AG08395 (cell line): ENCODE measurements at regions not wholly inside any gene's neighbourhood (a gene's known extent, or its start where the extent isn't known, plus 50 kb on each side); places are given as distances from the start of the nearest gene placed in this dataset.
"Not testable (repeated sequence)": the region's sequence is repeated elsewhere in the genome, so short reads cannot be mapped to it uniquely, and the experiment has no call there.

Source experiments
- DNase-seq: peaks from one replicate; pipeline ENCODE4 v3.0.0; 2012; ENCODE audit warnings: mixed read lengths, low spot score

DNA sequence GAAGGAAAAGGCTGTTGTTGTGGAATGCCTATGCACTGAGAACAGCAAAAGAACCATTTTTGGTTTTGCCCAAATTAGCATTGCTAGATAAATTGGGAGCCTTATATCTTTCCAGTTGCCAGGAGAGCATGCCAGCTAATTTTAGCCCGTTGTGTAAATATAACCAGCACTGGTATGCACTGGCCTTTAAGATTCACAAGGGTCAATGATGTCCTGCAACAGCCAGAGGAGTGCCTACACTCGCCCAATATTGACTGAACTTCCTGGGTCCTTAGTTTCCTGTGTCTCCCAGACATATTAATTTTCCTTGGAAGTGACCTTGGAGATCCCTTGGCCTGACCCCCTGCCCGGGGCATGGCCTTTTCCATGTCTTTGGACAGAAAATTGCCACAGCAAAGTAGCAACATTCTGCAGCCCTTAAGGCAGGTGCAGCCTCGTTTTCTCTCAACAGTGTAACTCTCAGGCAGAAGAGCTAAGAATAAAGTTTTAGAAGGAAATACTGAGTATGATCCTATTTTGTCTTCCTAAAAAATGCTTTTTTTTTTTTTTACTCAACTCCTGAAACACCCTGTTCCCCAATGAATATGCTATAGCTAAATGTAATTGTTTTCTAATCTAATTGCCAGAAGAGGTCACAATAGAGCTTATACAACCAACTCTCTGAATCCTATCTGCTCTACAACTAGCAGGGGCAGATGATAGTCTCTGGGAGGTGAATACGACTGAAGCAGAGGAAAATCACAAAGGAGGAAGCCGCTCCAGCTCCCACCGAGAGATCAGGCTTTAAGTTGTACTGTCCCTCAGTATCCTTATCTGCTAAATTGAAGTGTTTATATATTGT, 131.9 kb upstream of the PCGF5 start:
- DNase-seq: peak; percentile 56

DNA sequence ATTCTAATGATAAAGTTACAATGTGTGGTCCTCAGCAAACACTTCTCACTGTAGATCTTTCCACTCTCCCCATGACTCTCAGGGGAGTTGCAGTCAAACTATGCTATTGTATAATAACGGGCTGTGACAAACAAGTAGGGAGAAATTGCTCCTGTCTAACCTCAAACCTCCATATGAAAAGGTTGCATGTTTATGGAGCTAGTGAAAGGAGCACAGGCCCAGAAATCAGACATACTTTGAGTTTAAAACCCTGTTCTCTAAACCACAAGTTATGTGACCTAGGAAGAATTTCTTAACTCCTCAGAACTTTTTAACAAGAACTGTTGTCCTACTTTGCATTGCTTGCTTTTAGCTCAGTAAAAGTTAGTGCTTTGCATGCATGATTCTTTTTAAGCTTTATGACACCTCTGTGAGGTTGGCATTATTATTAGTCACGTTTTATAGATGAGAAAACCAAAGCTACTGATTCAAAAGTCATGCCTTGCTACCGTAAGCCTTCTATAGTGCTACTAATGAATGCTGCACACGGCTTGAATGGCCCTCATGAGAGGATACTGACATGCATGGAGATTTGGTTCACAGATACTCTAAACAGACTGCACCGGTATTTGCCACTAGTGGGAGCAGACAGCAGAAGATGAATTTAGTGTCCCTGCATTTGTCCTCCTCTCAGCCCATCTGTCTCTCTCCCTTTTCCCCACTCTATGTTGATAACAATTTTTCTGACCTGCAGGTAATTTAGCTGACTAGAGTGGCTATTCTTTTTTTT, 129.5 kb upstream of the PCGF5 start:
- DNase-seq: peak; percentile 14

DNA sequence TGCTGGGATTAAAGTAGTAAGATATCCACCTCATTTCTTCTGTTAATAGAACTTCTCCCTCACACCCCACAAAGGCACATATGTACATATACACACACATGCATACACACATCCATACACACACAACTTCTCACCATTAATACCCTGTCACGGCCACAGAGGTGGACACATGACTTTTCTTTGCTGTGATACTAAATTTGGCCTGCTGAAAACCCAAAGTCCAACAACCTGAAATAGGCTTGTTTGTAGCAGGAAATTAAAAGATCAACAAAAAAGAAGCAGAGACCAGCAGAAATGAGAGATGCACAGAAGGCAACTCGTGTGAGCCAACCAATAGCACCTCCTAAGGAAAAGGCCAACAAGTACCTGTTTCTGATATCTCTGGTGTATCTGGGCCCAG, 128.7 kb upstream of the PCGF5 start:
- no peak for DNase-seq

DNA sequence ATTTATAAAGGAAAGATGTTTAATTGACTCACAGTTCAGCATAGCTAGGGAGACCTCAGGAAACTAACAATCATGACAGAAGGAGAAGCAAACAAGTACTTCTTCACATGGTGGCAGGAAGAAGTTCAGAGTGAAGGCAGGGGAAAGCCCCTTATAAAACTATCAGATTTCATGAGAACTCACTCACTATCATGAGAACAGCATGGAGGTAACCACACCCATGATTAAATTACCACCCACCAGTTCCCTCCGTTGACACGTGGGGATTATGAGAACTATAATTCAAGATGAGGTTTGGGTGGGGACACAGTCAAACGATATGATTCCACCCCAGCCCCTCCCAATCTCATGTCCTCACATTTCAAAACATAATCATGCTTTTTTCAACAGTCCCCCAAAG, 124.2 kb upstream of the PCGF5 start:
- DNase-seq: no peak

DNA sequence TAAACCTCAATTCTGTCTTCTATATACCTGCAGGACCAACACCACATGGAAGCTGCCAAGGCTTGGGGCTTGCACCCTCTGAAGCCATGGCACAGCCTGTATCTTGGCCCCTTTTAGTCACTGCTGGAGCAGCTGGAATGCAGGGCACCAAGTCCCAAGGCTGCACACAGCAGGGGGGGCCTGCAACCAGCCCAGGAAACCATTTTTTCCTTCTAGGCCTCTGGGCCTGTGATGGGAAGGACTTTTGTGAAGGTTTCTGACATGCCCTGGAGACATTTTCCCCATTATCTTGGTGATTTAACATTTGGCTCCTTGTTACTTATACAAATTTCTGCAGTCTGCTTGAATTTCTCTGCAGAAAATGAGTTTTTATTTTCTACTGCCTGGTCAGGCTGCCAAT, 123.2 kb upstream of the PCGF5 start:
- DNase-seq: no peak

DNA sequence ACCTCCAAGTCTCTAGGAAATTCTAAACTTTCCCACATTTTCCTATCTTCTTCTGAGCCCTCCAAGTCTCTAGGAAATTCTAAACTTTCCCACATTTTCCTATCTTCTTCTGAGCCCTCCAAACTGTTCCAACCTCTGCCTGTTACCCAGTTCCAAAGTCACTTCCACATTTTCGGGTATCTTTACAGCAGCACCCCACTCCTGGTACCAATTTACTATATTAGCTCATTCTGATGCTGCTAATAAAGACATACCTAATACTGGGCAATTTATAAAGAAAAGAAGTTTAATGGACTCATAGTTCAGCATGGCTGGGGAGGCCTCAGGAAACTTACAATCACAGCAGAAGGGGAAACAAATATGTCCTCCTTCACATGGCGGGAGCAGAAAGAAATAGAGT, 122.4 kb upstream of the PCGF5 start:
- not testable (repeated sequence) for DNase-seq

DNA sequence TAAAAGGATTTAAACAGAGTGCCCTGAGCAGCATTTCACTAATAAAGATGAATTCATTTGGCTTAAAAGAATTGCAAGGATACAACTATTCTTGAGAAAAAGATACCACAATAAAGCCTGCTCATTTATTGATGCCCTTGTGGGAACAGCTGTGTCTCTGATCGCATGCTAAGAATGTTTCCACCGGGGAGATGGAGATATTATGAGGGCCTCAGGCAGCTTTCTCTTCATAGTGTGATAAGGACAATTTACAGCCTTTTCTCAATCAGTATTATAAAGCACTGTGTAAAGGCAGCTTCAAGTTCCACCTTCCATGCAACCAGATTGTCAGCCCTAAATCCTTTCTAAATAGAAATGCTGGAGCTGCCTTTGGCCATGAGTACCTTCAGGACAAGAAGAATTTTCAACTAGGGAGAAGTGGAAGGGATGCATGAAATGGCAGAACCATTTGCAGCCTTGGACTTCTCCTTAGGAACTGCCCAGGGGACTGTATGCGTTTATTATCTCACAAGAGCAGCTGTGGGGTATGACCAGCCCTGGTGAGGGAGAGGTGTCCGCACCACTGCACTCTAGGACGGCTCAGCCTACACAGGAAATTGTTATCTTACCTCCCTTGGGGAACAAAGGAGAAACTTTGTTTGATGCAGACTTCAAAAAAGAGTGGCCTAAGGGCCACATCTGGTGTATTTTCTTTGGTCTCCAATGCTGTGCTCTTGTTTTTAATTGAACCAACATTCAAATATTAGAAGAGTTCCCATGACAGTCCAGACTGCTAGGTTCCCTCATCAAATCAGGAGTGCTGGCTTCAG, 116.9 kb upstream of the PCGF5 start:
- no peak for DNase-seq

DNA sequence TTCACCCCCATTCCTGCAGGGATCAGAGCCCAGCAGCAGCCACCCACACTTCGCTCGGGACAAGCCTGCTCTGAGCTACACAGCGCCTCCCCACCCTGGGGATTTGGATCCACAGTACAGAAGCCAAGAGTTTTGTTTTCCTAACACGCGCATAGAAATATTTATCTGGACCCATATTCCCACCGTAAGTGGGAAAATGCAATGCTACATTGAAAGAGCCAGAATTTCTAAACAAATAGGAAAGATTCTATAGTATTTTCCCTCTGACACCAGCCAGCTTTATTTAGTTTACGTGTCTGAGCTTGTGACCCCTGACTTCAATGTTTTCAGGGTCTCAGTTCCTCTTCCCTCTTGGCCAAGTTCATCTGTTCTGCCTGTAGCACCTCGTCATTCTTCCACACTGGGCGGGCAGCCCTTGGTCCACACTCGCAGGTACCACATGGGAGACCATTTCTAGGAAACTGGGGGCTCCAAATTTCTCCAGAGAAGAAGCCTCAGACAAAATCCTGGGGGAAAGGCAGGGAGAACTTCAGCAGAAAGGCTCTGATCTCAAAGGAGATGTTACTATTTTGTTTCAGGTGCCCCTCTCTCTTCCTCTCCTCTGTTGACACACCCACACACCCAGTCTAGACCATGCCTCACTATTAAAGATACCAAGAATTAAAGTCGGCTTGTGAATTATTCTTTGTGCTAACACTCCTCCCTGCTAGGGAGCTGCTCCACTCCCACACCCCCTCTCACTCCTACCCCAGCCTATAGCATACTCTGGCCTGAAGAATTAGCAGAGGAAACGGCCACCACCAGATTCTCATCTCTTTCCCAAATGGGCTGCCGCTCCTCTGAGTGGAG, 116.0 kb upstream of the PCGF5 start:
- DNase-seq: no peak

DNA sequence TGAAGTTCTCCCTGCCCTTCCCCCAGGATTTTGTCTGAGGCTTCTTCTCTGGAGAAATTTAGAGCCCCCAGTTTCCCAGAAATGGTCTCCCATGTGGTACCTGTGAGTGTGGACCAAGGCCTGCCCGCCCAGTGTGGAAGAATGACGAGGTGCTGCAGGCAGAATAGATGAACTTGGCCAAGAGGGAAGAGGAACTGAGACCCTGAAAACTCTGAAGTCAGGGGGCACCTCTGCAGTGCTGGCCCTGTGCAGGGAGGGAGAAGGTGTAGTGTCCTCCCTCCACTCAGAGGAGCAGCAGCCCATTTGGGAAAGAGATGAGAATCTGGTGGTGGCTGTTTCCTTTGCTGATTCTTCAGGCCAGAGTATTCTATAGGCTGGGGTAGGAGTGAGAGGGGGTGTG, 115.2 kb upstream of the PCGF5 start:
- DNase-seq: no peak

DNA sequence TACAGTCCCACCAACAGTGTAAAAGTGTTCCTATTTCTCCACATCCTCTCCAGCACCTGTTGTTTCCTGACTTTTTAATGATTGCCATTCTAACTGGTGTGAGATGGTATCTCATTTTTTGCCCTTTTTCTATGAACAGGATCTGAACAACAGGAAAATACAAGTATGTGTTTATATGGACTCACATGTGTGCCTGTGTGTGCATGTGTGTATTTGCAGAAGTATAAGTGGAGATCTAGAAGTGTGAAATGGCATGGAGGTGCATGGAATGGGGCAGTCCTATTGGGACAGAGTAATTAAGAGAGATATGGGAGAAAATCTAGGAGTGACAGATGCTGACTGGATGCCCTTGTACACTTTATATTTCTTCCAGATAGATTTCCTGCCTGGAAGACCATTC, 111.6 kb upstream of the PCGF5 start:
- DNase-seq: no peak

DNA sequence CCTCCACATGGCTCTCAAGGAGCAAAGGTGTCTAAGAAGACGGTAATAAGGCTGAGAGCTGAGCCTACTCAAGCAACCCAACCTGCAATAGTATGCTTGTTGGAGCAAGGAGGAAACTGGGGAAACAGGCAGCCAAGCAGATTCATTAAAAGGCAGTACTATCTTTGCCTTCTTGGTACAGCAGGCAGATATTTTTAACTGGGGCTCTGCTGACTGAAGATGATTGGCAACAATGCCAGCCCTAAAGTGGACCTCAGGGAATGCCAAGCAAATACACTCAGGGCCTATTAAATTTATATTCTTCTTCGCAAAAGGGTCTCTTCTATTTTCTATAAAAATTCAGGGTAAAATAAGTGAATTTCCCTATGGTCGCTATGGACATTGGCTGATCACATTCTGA, 109.4 kb upstream of the PCGF5 start:
- DNase-seq: no peak

DNA sequence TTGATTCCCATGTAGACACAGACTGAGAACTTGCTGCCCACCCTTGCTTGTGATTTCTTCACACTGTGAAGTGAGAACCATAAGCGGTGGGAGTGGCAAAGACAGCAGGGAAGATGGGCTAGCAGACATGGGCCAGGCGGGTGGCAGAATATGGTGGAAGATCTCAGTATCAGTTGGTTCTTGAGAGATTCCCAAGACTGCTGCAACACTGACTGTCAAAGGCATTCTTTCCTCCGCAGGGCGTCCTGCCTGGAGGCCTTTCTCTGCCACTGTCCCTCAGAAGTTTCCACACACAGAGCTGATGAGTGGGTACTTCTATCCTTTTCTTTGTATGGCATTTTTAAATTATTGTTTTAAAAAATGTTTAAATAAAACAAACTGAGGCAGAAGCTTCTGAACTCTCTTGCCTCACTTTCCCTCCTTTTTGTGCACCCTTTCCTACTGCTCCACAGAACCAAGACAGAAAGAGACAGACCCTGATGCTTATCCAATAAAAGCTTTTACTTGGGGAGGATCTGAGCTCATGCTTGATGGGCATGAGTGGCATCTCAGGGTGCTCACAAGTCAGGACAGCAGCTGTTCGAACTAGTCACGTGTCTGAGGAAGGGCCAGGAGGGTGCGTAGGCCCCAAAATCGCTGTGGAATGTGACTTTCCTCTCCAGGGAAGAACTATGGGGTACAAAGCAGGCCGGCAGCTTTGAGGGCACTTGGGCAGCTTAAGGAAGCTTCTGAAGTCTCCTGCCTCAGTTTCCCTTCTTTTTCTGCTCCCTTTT, 104.7 kb upstream of the PCGF5 start:
- DNase-seq: no peak

DNA sequence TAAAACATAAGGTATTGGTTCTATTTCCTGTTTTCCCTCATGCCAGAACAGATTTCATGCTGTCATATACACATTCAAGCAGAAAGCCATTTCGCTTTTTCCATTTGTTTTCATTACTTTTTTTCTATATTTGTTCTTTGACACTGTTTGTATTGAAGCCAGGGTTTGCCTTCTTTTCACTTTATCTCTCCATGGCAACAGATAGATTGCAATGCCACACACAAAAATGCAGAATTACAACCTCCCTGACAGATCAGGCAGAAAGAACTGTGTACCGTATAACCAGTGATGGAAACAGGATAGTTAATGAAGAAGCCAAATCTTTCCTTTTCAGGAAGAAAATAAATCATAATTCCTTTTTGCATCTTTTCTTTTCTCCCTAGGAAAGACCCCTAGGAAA, 103.0 kb upstream of the PCGF5 start:
- DNase-seq: no peak

DNA sequence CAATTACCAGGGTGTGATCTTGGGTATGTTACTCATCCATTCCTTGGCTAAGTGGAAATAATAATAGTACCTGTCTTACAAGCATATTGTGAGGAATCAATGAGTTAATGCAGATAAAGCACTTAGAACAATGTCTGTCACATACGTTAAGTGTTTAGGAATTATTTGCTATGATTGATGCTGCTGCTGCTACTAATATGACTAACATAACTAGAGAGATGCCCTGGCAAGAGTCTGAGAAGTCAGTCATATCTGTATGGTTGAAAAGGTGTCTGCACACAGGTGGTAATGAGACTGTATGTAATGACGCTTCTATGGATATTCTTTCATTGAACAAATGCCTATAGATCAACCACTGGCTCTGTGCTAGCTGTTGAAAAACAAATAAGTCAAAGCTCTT, 100.1 kb upstream of the PCGF5 start:
- no peak for DNase-seq

DNA sequence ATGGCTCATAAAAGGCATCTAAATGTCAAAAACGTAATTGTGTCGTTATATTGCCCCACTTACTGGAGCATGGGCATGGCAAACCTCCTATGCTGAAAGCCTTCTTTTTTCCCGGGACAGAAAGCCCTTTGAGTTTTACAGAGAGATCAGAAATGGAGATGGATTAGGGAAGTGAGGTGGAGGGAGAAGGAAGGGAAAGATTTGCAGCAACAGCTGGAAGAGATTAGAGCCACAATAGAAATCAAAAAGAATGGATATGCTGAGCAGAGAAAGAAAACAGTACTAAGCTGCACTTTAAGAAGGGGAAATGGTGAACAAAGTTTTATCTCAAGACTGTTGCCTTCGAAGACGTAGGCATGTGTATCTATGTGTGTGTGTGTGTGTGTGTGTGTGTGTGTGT, 97.2 kb upstream of the PCGF5 start:
- no peak for DNase-seq

DNA sequence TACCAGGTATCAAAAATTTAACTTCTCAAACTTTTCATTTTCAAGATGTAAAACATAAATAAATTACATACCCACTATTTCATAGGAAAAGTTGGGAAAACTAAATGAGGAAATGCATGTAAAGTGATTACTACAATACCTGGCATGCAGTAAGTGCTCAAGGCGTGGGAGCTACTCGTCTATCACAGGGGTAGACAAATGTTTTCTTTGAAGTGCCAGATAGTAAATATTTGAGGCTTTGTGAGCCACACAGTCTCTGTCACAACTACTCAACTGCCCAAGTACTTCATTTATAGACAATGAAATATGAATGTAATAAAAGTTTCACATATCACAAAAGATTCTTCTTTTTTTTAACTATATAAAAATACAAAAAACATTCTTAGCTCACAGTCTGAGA, 96.4 kb upstream of the PCGF5 start:
- no peak for DNase-seq

DNA sequence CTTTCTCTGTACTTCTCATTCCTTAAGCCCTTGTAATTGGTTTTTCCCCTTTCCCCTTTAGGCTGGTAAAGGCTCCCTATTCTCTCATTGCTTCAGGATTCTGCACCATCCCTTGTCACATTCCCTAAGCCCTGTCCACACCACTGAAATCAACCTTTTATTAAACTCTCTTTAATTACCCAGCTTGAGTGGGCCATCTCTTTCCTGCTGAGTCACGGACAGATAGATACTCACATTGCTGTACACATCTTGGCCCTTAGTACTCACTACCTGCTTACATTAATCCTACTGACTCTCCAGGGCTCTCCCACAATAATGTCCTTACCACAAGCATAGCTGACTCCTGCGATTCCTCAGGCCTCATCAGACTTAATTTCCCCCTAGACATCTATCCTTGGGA, 94.0 kb upstream of the PCGF5 start:
- no peak for DNase-seq

DNA sequence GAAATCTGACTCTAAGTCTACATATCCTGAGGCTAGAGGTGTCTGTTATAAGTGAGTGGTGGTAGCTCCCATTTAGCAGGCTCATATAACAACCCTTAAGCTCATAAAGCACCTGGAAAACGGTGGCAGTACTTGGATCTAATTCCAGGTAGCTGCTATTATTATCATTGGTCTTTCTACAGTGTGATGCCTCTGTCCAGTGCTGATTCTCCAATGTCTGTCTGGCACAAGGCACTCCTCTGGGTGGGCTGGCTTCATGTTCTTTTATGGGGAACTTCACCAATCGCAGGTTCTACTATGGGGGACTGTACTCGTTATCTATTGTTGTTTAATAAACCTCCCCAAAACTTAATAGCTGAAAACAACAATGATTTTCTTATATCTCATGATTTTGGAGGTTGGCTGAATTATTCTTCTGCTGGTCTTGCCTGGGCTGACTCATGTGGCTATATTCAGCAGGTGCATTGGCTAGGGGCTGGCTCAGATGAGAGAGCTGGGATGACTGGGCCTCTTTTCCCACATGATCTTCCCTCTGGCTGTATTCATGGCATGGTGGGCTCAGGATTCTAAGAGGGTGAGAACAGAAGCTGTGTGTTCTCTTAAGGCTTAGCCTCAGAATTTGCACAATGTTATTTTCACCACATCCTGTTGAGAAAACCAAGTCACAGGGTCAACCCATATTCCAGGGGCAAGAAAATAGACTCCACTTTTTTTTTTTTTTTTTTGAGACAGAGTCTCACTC, 93.0 kb upstream of the PCGF5 start:
- DNase-seq: no peak

DNA sequence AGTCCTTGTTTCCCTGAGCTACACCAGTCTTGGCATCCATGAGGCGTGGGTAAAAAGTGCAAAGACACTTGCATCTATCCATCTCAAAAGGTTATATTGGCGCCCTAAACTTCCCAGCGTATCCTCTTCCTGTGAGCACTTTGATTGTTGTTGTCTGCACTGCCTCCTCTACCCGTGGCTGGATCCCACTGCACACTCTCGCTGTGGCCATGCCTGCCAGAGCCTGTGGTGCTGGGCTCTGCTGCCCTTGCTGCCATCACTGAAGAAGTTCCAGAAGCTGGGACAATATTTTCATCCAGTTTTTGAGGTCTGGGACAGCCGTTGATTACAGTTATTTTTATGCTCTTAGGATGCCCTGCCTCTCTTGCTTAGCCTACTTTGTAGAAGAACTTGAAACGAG, 85.3 kb upstream of the PCGF5 start:
- DNase-seq: no peak

DNA sequence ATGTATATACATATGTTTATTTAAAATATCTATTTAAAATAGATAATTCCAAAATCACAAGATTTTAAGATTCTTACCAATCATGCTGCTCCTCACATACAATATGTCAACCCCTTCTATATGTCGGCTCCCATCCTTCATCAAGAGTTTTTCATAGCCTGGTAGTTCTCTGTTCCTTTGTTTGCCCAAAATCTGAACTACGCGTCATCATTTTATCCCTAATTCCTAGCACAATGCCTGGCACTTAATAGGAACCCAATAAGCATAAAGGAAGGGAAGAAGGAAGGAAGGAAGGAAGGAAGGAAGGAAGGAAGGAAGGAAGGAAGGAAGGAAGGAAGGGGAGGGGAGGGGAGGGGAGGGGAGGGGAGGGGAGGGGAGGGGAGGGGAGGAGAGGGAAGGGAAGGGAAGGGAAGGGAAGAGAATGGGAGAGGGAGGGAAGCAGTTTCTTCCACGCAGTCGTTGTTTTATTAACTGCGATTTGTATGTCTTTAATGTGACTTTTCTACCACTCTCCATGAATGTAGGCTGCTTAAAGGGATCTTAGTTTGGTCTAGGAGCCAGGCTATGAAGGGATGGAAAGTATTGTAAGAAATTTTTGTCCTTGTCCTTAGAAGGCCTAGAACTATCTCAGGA, 83.3 kb upstream of the PCGF5 start:
- no peak for DNase-seq
